GM21360 (cell line): ENCODE measurements at regions not wholly inside any gene's neighbourhood (a gene's known extent, or its start where the extent isn't known, plus 50 kb on each side); places are given as distances from the start of the nearest gene placed in this dataset.

ENCODE experiments used
- ATAC-seq: cut with Tn5 transposase; IDR thresholded peaks from one replicate; pipeline ENCODE4 v1.9.1; 2021; ENCODE audit warnings: mild to moderate bottlenecking, moderate library complexity; ENCODE audit not compliant: unreplicated experiment

DNA sequence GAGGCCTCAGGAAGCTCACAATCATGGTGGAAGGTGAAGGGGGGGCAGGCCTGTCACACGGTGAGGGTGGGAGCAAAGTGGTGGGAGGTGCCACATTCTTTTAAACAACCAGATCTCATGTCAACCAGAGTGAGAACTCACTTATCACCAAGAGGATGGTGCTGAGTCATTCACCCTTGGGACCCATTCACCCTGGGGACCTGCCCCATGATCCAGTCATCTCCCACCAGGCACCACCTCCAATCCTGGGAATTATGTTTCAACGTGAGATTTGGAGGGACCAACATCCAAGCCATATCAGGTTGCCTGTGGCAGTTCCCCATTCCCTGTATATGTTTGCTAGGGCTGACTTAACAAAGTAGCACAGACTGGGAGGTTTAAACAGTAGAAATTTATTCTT is 318.4 kb upstream of the CLNK start:
- no peak for ATAC-seq

- no peak for ATAC-seq
Measured at GRCh38 chr4:10998846-10999245, 314.3 kb upstream of the CLNK start.

- ATAC-seq: no peak
Measured at GRCh38 chr4:10984815-10985214, 300.2 kb upstream of the CLNK start.

GRCh38 chr4:10983885-10984640 is 299.5 kb upstream of the CLNK start:
- no peak for ATAC-seq

DNA sequence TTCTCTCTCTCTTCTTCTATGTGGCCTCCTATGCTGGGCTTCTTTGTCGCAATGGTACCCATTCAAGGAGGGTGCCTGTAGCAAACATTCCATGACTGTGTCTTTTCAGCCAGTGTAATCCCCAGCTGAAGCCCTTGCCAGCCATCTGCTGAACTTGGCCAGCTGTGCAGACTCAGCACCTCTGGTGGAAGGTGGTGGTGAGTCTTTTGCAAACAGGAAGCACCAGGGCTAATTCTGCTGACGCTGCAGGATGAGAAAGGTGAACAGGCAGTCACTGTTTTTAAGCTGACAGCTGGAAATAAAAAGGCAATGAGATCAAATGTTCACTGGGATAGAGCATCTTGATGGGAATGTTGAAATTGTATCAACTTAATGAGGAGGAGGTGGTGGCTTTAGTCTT is 298.7 kb upstream of the CLNK start:
- ATAC-seq: no peak

DNA sequence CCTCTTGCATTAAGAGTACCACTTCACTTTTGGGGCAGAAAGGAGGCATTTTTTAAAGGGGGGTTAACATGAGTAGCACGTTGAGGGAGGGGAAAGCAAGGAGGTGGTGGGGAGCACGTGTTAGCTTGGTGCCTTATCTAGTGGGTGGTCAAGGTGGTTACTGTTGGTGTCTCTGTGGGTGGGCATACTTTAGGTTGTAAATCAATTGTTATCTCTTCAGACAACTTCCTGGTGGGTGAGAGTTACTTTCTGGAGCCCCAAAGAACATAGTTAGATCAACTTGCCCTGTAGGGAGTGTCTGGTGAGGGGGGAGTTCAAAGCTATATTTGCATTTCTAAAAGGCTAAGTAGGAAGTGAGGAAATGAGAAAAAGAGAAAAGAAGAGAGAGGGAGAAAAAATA is 297.7 kb upstream of the CLNK start:
- ATAC-seq: no peak

- ATAC-seq: no peak
Measured at GRCh38 chr4:10981576-10981975, 297.0 kb upstream of the CLNK start.

GRCh38 chr4:10981096-10981495 is 296.5 kb upstream of the CLNK start:
- ATAC-seq: no peak

- ATAC-seq: no peak
Measured at GRCh38 chr4:10979032-10979431, 294.5 kb upstream of the CLNK start.

- ATAC-seq: peak; percentile 71
Measured at GRCh38 chr4:10977534-10977933, 293.0 kb upstream of the CLNK start.

GRCh38 chr4:10974371-10974770 is 289.8 kb upstream of the CLNK start:
- ATAC-seq: no peak

DNA sequence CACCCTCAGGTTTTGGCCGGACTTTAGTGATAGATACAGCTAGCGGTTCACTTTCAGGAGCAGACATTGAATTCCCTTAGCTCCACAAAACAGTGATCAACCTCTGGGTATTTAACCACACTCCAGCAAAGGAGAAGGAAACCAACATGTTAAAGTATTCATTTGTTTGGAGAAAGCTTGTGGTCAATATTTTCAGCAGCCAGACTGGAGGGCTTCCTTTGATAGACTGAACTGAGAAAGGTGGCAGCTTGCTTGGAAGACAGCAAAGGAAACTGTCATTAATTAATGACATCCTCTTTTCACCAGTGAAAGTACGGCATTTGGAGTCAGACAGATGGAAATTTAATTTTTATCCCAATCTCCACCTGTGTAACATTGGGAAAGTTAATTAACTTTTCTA is 289.1 kb upstream of the CLNK start:
- ATAC-seq: no peak

DNA sequence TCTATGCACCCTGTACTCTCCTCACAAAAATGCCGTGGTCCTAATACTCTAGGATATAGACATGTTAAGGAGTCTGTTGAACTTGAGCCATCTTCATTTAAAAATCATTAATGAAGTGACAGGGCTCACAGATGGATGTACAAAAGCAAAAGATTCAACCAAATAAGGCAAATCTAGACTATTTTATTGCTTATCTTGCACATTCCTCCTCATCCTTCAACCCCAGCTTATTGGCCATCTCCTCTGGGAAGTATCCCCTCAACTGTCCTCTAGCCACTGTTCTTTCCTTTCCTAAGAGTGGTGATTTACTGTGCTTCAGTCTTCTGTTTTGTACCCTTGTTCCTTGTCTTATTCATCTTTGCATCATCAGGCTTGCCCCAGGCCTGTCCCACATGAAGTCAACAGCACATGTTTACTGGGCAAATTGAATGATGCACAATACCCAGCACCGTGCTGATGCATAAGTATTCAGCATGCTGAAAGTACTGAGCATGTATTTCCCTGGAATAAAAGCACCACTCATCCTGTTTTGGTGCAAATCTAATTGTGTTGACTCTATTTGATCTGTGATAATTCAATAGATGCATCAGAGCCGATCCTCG is 287.3 kb upstream of the CLNK start:
- no peak for ATAC-seq

GRCh38 chr4:10965196-10965595 is 280.6 kb upstream of the CLNK start:
- no peak for ATAC-seq

DNA sequence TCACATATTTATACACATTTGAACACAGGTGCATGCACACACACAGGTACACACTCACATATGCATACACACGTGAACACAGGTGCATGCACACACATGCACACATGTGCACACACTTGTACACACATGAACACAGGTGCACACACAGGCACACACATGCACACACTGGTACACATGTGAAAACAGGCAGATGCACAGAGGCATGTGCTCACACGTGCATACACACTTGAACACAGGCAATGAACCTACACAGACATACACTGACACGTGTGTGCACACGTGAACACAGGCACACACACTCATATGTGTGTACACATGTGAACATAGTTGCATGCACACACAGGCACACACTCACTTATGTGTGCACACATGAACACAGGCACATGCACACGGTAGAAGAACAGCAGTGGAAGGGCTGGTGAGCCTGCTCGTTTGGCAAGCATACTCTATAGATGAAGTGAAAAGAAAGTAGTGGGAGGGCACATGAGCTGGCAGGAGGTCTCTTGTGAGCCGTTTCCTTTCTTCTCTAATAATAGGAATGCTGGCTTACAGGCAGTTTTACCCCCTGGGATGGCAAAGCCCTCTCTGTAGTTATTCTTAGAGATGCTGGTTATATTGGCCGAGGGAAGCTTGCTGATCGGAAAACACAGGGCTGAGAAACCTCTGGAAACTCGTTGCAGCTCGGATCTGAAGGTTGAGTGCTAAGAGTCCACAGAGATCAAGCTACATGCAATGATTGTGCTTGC is 279.6 kb upstream of the CLNK start:
- ATAC-seq: no peak

GRCh38 chr4:10963241-10963640 is 278.7 kb upstream of the CLNK start:
- no peak for ATAC-seq

GRCh38 chr4:10962246-10962645 is 277.7 kb upstream of the CLNK start:
- no peak for ATAC-seq

DNA sequence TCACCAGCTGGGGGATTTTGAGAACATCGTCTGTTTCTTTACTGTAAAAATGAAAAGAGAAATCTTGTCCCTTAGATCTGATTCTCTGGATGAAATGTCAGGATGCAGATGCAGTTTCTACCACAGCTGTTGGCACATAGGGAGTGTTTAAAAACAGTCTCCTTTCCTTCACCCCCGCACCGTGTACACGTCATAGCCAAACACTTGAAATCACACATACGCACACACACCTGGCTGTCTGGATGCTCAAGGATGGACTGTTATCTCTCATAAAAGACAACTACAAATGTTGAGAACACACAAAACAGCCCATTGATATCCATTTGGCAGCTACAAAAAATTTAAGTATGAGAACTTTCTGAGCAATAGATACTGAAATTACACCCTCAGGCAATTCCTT is 275.8 kb upstream of the CLNK start:
- ATAC-seq: no peak

DNA sequence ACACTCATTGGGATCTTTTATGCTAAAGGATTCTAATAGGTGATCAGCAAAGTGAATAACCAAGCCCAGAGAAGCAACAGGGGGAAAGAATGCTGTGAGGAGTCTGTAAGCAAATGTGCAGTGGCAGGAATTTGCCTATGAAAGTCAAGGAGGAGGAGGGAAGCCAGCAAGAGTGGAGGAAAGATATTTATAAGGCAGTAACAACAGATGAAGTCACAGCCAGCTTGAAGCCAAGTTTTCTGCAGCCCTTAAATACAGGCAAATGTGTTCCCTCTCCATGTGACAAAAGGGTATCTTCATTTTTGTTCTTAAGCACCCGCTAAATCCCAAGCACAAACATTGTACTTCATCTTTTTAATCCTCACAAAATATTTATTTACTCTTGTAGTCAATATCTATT is 275.0 kb upstream of the CLNK start:
- ATAC-seq: no peak

- no peak for ATAC-seq
Measured at GRCh38 chr4:10958226-10958856, 273.8 kb upstream of the CLNK start.

GRCh38 chr4:10951306-10951705 is 266.7 kb upstream of the CLNK start:
- no peak for ATAC-seq
